GM23338 (cell line): ENCODE measurements at regions not wholly inside any gene's neighbourhood (a gene's known extent, or its start where the extent isn't known, plus 50 kb on each side); places are given as distances from the start of the nearest gene placed in this dataset.

Experiments
- ATAC-seq: fragments of 200-7000 bp; cut with Tn5 transposase; 3 replicates; pipeline ENCODE4 v1.9.1; 2020
- DNase-seq: peaks from one replicate; pipeline ENCODE4 v3.0.0-alpha.2; 2015; ENCODE audit warnings: low spot score
- H2AFZ ChIP-seq: fragments of 200-600 bp; sonication (generic); 2 replicates; pipeline ENCODE4 v1.8.0; 2016; ENCODE audit warnings: antibody characterized with exemption, mild to moderate bottlenecking, moderate library complexity
- H3F3A ChIP-seq: fragments of 200-600 bp; sonication (generic); replicated peaks from 2 replicates; pipeline ENCODE4 v1.8.0; 2017; ENCODE audit warnings: antibody characterized with exemption, mixed run types, low read depth
- H3K27ac ChIP-seq: fragments of 200-600 bp; sonication (generic); 2 replicates; pipeline ENCODE4 v1.6.1; 2016; ENCODE audit warnings: low read depth
- H3K27me3 ChIP-seq: fragments of 200-600 bp; sonication (generic); 2 replicates; pipeline ENCODE4 v1.8.0; 2016; ENCODE audit warnings: mild to moderate bottlenecking, mixed run types, moderate library complexity; ENCODE audit not compliant: insufficient read depth
- H3K36me3 ChIP-seq: fragments of 200-600 bp; sonication (generic); 2 replicates; pipeline ENCODE4 v1.8.0; 2016; ENCODE audit warnings: mild to moderate bottlenecking; ENCODE audit not compliant: insufficient read depth
- H3K4me1 ChIP-seq: fragments of 200-600 bp; sonication (generic); 2 replicates; pipeline ENCODE4 v1.8.0; 2016; ENCODE audit warnings: mild to moderate bottlenecking, moderate library complexity; ENCODE audit not compliant: insufficient read depth
- H3K4me2 ChIP-seq: fragments of 200-600 bp; sonication (generic); 2 replicates; pipeline ENCODE4 v1.7.1; 2017; ENCODE audit warnings: mixed run types
- H3K4me3 ChIP-seq: fragments of 200-600 bp; sonication (generic); 2 replicates; pipeline ENCODE4 v1.6.1; 2016; ENCODE audit warnings: mixed run types
- H3K79me2 ChIP-seq: fragments of 200-600 bp; sonication (generic); replicated peaks from 2 replicates; pipeline ENCODE4 v1.8.0; 2017; ENCODE audit warnings: mild to moderate bottlenecking; ENCODE audit not compliant: insufficient read depth
- H3K9me2 ChIP-seq: fragments of 200-600 bp; sonication (generic); 2 replicates; pipeline ENCODE4 v1.8.0; 2017; ENCODE audit not compliant: insufficient read depth
- H4K20me1 ChIP-seq: fragments of 200-600 bp; sonication (generic); replicated peaks from 2 replicates; pipeline ENCODE4 v1.8.0; 2017; ENCODE audit warnings: mild to moderate bottlenecking; ENCODE audit not compliant: insufficient read depth
- H3K27ac Mint-ChIP-seq: 2 replicates; pipeline ENCODE4 v1.8.0; 2020; ENCODE audit warnings: inconsistent platforms, mild to moderate bottlenecking, moderate library complexity, mixed read lengths
- H3K27me3 Mint-ChIP-seq: 3 replicates; pipeline ENCODE4 v1.8.0; 2022; ENCODE audit warnings: low read depth, mild to moderate bottlenecking, moderate library complexity, mixed read lengths, inconsistent platforms; ENCODE audit not compliant: insufficient read depth, poor library complexity
- H3K36me3 Mint-ChIP-seq: 3 replicates; pipeline ENCODE4 v1.8.0; 2021; ENCODE audit warnings: low read depth, mild to moderate bottlenecking, inconsistent platforms, moderate library complexity, mixed read lengths
- H3K4me1 Mint-ChIP-seq: 3 replicates; pipeline ENCODE4 v1.8.0; 2020; ENCODE audit warnings: mild to moderate bottlenecking, inconsistent platforms, mixed read lengths
- H3K4me3 Mint-ChIP-seq: 3 replicates; pipeline ENCODE4 v1.8.0; 2021; ENCODE audit warnings: moderate library complexity, mild to moderate bottlenecking, inconsistent platforms, mixed read lengths
- H3K9me3 Mint-ChIP-seq: 3 replicates; pipeline ENCODE4 v1.8.0; 2020; ENCODE audit warnings: moderate library complexity, mild to moderate bottlenecking, inconsistent platforms, mixed read lengths
- CREB1 ChIP-seq: fragments of 250-450 bp; sonication (Bioruptor Pico); IDR thresholded peaks from 2 replicates; pipeline ENCODE4 v1.5.0; 2020; ENCODE audit warnings: low read depth, mild to moderate bottlenecking, moderate library complexity
- EZH2 ChIP-seq: fragments of 200-600 bp; sonication (generic); IDR thresholded peaks from one replicate; pipeline ENCODE4 v1.8.0; 2017; ENCODE audit warnings: antibody characterized with exemption, mild to moderate bottlenecking, low read depth; ENCODE audit not compliant: unreplicated experiment
- EZH2phosphoT487 ChIP-seq: fragments of 200-600 bp; sonication (generic); IDR thresholded peaks from one replicate; pipeline ENCODE4 v1.8.1; 2018; ENCODE audit warnings: antibody characterized with exemption; ENCODE audit not compliant: unreplicated experiment
- JUNB ChIP-seq: IDR thresholded peaks from one replicate; pipeline ENCODE4 v1.6.1; 2016; ENCODE audit warnings: antibody characterized with exemption; ENCODE audit not compliant: unreplicated experiment
- NANOG ChIP-seq: IDR thresholded peaks from 2 replicates; pipeline ENCODE4 v1.6.1; 2016; ENCODE audit warnings: antibody characterized with exemption, borderline replicate concordance
- POLR2AphosphoS5 ChIP-seq: IDR thresholded peaks from 2 replicates; pipeline ENCODE4 v1.6.1; 2016; ENCODE audit warnings: antibody characterized with exemption, low read depth
- STAT1 ChIP-seq: IDR thresholded peaks from one replicate; pipeline ENCODE4 v1.6.1; 2016; ENCODE audit warnings: antibody characterized with exemption; ENCODE audit not compliant: unreplicated experiment
- ZNF114 ChIP-seq: fragments of 250-450 bp; sonication (Bioruptor Pico); IDR thresholded peaks from 2 replicates; pipeline ENCODE4 v1.5.0; 2020; ENCODE audit warnings: mild to moderate bottlenecking, moderate library complexity
- ZNF331 ChIP-seq: fragments of 250-450 bp; sonication (Bioruptor Pico); IDR thresholded peaks from 2 replicates; pipeline ENCODE4 v1.5.0; 2020; ENCODE audit warnings: low read depth, mild to moderate bottlenecking, moderate library complexity
- TF ChIP-seq, protein P1 (sequence below): IDR thresholded peaks from 2 replicates; pipeline ENCODE4 v1.6.1; 2016; ENCODE audit warnings: antibody characterized with exemption
- TF ChIP-seq, protein P2 (sequence below): IDR thresholded peaks from one replicate; pipeline ENCODE4 v1.6.1; 2018; ENCODE audit warnings: antibody characterized with exemption; ENCODE audit not compliant: unreplicated experiment
- TF ChIP-seq, protein P3 (sequence below), 2 experiments: fragments of 200-600 bp in 1 of 2; sonication (generic) in 1 of 2; conservative IDR thresholded peaks; 2 replicates each; pipeline versions ENCODE4 v1.5.1 to v1.6.1; 2016 to 2017; ENCODE audit warnings: antibody characterized with exemption in 2 of 2, low read depth in 2 of 2, mild to moderate bottlenecking in 2 of 2, moderate library complexity in 1 of 2
- TF ChIP-seq, protein P4 (sequence below): fragments of 250-450 bp; sonication (Bioruptor Pico); IDR thresholded peaks from 2 replicates; pipeline ENCODE4 v1.5.0; 2020; ENCODE audit warnings: mild to moderate bottlenecking, moderate library complexity

DNA sequence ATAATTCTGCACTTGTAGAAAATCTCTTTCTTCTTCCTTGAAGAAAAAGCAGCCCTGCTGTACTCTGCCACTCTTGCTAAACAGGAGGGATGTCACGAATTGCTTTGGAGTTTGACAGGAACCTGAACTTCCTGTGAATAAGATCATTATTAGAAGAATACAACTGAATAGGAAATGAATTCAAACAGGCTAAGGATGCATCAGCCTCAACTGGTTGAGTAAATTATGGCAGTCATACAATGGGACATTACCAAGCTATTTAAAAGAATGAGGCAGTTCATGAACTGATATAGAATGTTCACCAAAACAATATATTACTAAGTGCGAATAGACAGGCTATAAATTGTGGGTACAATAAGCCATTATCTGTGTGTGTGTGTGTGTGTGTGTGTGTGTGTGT is 97.1 kb upstream of the DOCK1 start:
- H3K4me2 ChIP-seq = no peak overlapping the region
- H3F3A ChIP-seq = no peaks in the 10 kb centered on the region
- no peaks in the 10 kb centered on the region for H3K27me3 ChIP-seq
- no peak overlapping the region for H3K4me3 ChIP-seq
- H3K27me3 Mint-ChIP-seq = no peaks in the 10 kb centered on the region
- peaks cover 4% of the 10 kb centered on the region; the same call in 1 of the 2 replicates for H3K9me2 ChIP-seq
- TF ChIP-seq STAT1 = no peak
- no peak for TF ChIP-seq CREB1 (CRISPR knock-in tag)
- no peak for TF ChIP-seq EZH2phosphoT487
- TF ChIP-seq ZNF114 = no peak
- TF ChIP-seq EZH2 = no peak
- TF ChIP-seq, protein P1, sequence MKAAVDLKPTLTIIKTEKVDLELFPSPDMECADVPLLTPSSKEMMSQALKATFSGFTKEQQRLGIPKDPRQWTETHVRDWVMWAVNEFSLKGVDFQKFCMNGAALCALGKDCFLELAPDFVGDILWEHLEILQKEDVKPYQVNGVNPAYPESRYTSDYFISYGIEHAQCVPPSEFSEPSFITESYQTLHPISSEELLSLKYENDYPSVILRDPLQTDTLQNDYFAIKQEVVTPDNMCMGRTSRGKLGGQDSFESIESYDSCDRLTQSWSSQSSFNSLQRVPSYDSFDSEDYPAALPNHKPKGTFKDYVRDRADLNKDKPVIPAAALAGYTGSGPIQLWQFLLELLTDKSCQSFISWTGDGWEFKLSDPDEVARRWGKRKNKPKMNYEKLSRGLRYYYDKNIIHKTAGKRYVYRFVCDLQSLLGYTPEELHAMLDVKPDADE = no peak
- TF ChIP-seq, protein P2, sequence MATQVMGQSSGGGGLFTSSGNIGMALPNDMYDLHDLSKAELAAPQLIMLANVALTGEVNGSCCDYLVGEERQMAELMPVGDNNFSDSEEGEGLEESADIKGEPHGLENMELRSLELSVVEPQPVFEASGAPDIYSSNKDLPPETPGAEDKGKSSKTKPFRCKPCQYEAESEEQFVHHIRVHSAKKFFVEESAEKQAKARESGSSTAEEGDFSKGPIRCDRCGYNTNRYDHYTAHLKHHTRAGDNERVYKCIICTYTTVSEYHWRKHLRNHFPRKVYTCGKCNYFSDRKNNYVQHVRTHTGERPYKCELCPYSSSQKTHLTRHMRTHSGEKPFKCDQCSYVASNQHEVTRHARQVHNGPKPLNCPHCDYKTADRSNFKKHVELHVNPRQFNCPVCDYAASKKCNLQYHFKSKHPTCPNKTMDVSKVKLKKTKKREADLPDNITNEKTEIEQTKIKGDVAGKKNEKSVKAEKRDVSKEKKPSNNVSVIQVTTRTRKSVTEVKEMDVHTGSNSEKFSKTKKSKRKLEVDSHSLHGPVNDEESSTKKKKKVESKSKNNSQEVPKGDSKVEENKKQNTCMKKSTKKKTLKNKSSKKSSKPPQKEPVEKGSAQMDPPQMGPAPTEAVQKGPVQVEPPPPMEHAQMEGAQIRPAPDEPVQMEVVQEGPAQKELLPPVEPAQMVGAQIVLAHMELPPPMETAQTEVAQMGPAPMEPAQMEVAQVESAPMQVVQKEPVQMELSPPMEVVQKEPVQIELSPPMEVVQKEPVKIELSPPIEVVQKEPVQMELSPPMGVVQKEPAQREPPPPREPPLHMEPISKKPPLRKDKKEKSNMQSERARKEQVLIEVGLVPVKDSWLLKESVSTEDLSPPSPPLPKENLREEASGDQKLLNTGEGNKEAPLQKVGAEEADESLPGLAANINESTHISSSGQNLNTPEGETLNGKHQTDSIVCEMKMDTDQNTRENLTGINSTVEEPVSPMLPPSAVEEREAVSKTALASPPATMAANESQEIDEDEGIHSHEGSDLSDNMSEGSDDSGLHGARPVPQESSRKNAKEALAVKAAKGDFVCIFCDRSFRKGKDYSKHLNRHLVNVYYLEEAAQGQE = no peak
- TF ChIP-seq ZNF331 (CRISPR knock-in tag) = no peak
- TF ChIP-seq, protein P3, sequence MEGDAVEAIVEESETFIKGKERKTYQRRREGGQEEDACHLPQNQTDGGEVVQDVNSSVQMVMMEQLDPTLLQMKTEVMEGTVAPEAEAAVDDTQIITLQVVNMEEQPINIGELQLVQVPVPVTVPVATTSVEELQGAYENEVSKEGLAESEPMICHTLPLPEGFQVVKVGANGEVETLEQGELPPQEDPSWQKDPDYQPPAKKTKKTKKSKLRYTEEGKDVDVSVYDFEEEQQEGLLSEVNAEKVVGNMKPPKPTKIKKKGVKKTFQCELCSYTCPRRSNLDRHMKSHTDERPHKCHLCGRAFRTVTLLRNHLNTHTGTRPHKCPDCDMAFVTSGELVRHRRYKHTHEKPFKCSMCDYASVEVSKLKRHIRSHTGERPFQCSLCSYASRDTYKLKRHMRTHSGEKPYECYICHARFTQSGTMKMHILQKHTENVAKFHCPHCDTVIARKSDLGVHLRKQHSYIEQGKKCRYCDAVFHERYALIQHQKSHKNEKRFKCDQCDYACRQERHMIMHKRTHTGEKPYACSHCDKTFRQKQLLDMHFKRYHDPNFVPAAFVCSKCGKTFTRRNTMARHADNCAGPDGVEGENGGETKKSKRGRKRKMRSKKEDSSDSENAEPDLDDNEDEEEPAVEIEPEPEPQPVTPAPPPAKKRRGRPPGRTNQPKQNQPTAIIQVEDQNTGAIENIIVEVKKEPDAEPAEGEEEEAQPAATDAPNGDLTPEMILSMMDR (conservative IDR thresholded peaks at IDR 0.05; ENCODE audit: low read depth in 2 of 2) = no peak
- no peak for TF ChIP-seq JUNB
- TF ChIP-seq POLR2AphosphoS5 = no peak
- no peak for TF ChIP-seq NANOG
- TF ChIP-seq, protein P4, sequence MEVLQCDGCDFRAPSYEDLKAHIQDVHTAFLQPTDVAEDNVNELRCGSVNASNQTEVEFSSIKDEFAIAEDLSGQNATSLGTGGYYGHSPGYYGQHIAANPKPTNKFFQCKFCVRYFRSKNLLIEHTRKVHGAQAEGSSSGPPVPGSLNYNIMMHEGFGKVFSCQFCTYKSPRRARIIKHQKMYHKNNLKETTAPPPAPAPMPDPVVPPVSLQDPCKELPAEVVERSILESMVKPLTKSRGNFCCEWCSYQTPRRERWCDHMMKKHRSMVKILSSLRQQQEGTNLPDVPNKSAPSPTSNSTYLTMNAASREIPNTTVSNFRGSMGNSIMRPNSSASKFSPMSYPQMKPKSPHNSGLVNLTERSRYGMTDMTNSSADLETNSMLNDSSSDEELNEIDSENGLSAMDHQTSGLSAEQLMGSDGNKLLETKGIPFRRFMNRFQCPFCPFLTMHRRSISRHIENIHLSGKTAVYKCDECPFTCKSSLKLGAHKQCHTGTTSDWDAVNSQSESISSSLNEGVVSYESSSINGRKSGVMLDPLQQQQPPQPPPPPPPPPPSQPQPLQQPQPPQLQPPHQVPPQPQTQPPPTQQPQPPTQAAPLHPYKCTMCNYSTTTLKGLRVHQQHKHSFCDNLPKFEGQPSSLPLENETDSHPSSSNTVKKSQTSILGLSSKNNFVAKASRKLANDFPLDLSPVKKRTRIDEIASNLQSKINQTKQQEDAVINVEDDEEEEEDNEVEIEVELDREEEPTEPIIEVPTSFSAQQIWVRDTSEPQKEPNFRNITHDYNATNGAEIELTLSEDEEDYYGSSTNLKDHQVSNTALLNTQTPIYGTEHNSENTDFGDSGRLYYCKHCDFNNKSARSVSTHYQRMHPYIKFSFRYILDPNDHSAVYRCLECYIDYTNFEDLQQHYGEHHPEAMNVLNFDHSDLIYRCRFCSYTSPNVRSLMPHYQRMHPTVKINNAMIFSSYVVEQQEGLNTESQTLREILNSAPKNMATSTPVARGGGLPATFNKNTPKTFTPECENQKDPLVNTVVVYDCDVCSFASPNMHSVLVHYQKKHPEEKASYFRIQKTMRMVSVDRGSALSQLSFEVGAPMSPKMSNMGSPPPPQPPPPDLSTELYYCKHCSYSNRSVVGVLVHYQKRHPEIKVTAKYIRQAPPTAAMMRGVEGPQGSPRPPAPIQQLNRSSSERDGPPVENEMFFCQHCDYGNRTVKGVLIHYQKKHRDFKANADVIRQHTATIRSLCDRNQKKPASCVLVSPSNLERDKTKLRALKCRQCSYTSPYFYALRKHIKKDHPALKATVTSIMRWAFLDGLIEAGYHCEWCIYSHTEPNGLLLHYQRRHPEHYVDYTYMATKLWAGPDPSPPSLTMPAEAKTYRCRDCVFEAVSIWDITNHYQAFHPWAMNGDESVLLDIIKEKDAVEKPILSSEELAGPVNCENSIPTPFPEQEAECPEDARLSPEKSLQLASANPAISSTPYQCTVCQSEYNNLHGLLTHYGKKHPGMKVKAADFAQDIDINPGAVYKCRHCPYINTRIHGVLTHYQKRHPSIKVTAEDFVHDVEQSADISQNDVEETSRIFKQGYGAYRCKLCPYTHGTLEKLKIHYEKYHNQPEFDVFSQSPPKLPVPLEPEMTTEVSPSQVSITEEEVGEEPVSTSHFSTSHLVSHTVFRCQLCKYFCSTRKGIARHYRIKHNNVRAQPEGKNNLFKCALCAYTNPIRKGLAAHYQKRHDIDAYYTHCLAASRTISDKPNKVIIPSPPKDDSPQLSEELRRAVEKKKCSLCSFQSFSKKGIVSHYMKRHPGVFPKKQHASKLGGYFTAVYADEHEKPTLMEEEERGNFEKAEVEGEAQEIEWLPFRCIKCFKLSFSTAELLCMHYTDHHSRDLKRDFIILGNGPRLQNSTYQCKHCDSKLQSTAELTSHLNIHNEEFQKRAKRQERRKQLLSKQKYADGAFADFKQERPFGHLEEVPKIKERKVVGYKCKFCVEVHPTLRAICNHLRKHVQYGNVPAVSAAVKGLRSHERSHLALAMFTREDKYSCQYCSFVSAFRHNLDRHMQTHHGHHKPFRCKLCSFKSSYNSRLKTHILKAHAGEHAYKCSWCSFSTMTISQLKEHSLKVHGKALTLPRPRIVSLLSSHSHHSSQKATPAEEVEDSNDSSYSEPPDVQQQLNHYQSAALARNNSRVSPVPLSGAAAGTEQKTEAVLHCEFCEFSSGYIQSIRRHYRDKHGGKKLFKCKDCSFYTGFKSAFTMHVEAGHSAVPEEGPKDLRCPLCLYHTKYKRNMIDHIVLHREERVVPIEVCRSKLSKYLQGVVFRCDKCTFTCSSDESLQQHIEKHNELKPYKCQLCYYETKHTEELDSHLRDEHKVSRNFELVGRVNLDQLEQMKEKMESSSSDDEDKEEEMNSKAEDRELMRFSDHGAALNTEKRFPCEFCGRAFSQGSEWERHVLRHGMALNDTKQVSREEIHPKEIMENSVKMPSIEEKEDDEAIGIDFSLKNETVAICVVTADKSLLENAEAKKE (CRISPR knock-in tag) = no peak
- H3K4me3 Mint-ChIP-seq = no peak overlapping the region
- H3K27ac Mint-ChIP-seq = no peak overlapping the region
- DNase-seq (no peak), ATAC-seq (no peak)
- H3K4me1 Mint-ChIP-seq = no peaks in the 10 kb centered on the region
- H3K36me3 ChIP-seq = no peaks in the 10 kb centered on the region; the same call in 1 of the 2 replicates
- H3K4me1 ChIP-seq = no peaks in the 10 kb centered on the region
- no peaks in the 10 kb centered on the region for H3K79me2 ChIP-seq
- H4K20me1 ChIP-seq = no peaks in the 10 kb centered on the region
- H3K36me3 Mint-ChIP-seq = no peaks in the 10 kb centered on the region
- H3K27ac ChIP-seq = no peak overlapping the region
- no peak overlapping the region for H2AFZ ChIP-seq
- peaks cover 5% of the 10 kb centered on the region; the same call in 1 of the 3 replicates for H3K9me3 Mint-ChIP-seq
